Calu3 (cell line): ENCODE measurements at regions not wholly inside any gene's neighbourhood (a gene's known extent, or its start where the extent isn't known, plus 50 kb on each side); places are given as distances from the start of the nearest gene placed in this dataset.
"Not testable (repeated sequence)": the region's sequence is repeated elsewhere in the genome, so short reads cannot be mapped to it uniquely, and the experiment has no call there.

Experiments
- BruUV-seq: library from RNA; stranded (reverse); fragments of 400-500 nt; replicated peaks from 2 replicates; lab custom pipeline; 2021; lab: Mats Ljungman, UMichigan
- CTCF ChIA-PET: fragments of 300-600 bp; sonication (Branson Sonifier 250); formaldehyde crosslinking; loops from one replicate; lab custom pipeline; 2022; ENCODE audit warnings: antibody characterized with exemption; lab: Charles Lee
- DNase-seq: peaks from one replicate; pipeline ENCODE4 v3.0.0; 2022
- H3K27ac Mint-ChIP-seq: one replicate; pipeline ENCODE4 v1.8.0; 2022; ENCODE audit warnings: mixed read lengths; ENCODE audit not compliant: unreplicated experiment
- H3K27me3 Mint-ChIP-seq: one replicate; pipeline ENCODE4 v1.8.0; 2022; ENCODE audit warnings: mixed read lengths; ENCODE audit not compliant: unreplicated experiment
- H3K36me3 Mint-ChIP-seq: one replicate; pipeline ENCODE4 v1.8.0; 2022; ENCODE audit warnings: mild to moderate bottlenecking, moderate library complexity, mixed read lengths; ENCODE audit not compliant: insufficient read depth, unreplicated experiment
- H3K4me1 Mint-ChIP-seq: one replicate; pipeline ENCODE4 v1.8.0; 2022; ENCODE audit warnings: mild to moderate bottlenecking, low read depth, mixed read lengths; ENCODE audit not compliant: unreplicated experiment
- H3K4me3 Mint-ChIP-seq: one replicate; pipeline ENCODE4 v1.8.0; 2022; ENCODE audit warnings: mild to moderate bottlenecking, low read depth, moderate library complexity, mixed read lengths; ENCODE audit not compliant: unreplicated experiment
- H3K9me3 Mint-ChIP-seq: one replicate; pipeline ENCODE4 v1.8.0; 2022; ENCODE audit warnings: low read depth, mixed read lengths; ENCODE audit not compliant: unreplicated experiment
- CTCF ChIP-seq: fragments of 200-600 bp; IDR thresholded peaks from one replicate; pipeline ENCODE4 v1.8.0; 2022; ENCODE audit warnings: antibody characterized with exemption; ENCODE audit not compliant: unreplicated experiment
- intact Hi-C: fragments of 100-400 bp; cut with micrococcal nuclease; formaldehyde crosslinking; loops from one replicate; pipeline ENCODE4 v1.10.0; 2022; ENCODE audit not compliant: unreplicated experiment

- CTCF ChIA-PET: no interaction called here
- Mint-ChIP-seq H3K36me3 (no peaks in the 10 kb centered on the region), H3K27me3 (no peaks in the 10 kb centered on the region), H3K9me3 (peaks cover 10% of the 10 kb centered on the region), H3K4me3 (no peak overlapping the region), H3K4me1 (no peaks in the 10 kb centered on the region), H3K27ac (no peak overlapping the region)
- no peak for TF ChIP-seq CTCF
- intact Hi-C loops: no loop called here
- no TSS peak for BruUV-seq
- no peak for DNase-seq
Observed at GRCh38 chr17:22270381-22270780, 578.1 kb downstream of the KCNJ18 start.

- H3K36me3 Mint-ChIP-seq, BruUV-seq, intact Hi-C loops, CTCF ChIA-PET, H3K27me3 Mint-ChIP-seq, H3K27ac Mint-ChIP-seq, H3K4me3 Mint-ChIP-seq, DNase-seq, H3K4me1 Mint-ChIP-seq: not testable (repeated sequence)
- H3K9me3 Mint-ChIP-seq: peaks cover 12% of the 10 kb centered on the region
Observed at GRCh38 chr17:22270809-22271208, 578.5 kb downstream of the KCNJ18 start.

- H3K4me3 Mint-ChIP-seq: no peak overlapping the region
- no peaks in the 10 kb centered on the region for H3K4me1 Mint-ChIP-seq
- H3K27me3 Mint-ChIP-seq: no peaks in the 10 kb centered on the region
- no TSS peak for BruUV-seq
- TF ChIP-seq CTCF: no peak
- intact Hi-C loops: no loop called here
- no peaks in the 10 kb centered on the region for H3K36me3 Mint-ChIP-seq
- no peak for DNase-seq
- no peak overlapping the region for H3K27ac Mint-ChIP-seq
- CTCF ChIA-PET: no interaction called here
- peaks cover 15% of the 10 kb centered on the region for H3K9me3 Mint-ChIP-seq
Observed at GRCh38 chr17:22272363-22273146, 580.2 kb downstream of the KCNJ18 start.

- intact Hi-C loops: no loop called here
Observed at GRCh38 chr17:22273308-22273707, 581.0 kb downstream of the KCNJ18 start.

More at GRCh38 chr17:22273308-22273707, 581.0 kb downstream of the KCNJ18 start:
- Mint-ChIP-seq H3K4me1 (no peaks in the 10 kb centered on the region), H3K36me3 (no peaks in the 10 kb centered on the region), H3K27ac (no peak overlapping the region), H3K9me3 (peaks cover 15% of the 10 kb centered on the region), H3K27me3 (no peaks in the 10 kb centered on the region), H3K4me3 (no peak overlapping the region)
- no peak for DNase-seq
- CTCF ChIA-PET: no interaction called here
- no TSS peak for BruUV-seq
- no peak for TF ChIP-seq CTCF
